ENCODE measurements at regions not wholly inside any gene's neighbourhood (a gene's known extent, or its start where the extent isn't known, plus 50 kb on each side); places are given as distances from the start of the nearest gene placed in this dataset.
A peak's percentile ranks its signal among the peaks of the same experiment; 100 is the strongest.

DNA sequence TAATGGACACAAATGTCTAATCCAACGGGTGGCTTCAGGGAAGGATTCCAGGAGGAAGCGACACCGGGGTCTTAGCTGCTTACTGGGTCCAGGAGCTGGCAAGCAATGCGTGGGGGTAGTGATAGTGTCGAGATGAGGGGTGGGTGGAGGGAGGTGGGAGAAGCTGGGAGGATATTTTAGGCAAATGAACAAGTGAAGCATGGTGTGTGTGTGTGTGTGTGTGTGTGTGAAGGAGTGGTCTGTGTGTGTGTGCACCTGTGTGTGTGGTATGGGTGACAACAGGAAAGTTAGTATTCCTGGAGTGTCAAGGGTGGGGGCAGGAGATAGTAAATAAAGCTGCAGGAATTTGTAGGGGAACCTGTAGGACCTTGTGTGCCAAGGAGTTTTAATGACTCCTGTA, 126.9 kb upstream of the ZBED5 start:
- H3K9me3 ChIP-seq (ENCODE audit: control insufficient read depth in 2 of 2, insufficient read depth in 1 of 2, low read length in 1 of 2) = no peaks in the 10 kb centered on the region
- DNase-seq (ENCODE audit: low read depth in 6 of 9, low spot score in 9 of 9) = no peak
- no peak overlapping the region for H3K4me3 ChIP-seq (ENCODE audit: low read length in 2 of 2)
- H3K36me3 ChIP-seq (ENCODE audit: control insufficient read depth in 2 of 2, insufficient read depth in 2 of 2, low read length in 1 of 2) = no peaks in the 10 kb centered on the region
- WGBS = 94% methylated on average over 5 of the region's 5 CpGs
- no peak overlapping the region for H3K27ac ChIP-seq (ENCODE audit: low read depth in 1 of 2, low read length in 1 of 2)
- H3K4me1 ChIP-seq (ENCODE audit: control insufficient read depth in 2 of 2, insufficient read depth in 2 of 2, low read length in 2 of 2) = peaks cover 0 to 7% of the 10 kb centered on the region in 2 donors
- H3K27me3 ChIP-seq (ENCODE audit: control insufficient read depth in 2 of 2, insufficient read depth in 1 of 2, low read length in 1 of 2) = no peaks in the 10 kb centered on the region

DNA sequence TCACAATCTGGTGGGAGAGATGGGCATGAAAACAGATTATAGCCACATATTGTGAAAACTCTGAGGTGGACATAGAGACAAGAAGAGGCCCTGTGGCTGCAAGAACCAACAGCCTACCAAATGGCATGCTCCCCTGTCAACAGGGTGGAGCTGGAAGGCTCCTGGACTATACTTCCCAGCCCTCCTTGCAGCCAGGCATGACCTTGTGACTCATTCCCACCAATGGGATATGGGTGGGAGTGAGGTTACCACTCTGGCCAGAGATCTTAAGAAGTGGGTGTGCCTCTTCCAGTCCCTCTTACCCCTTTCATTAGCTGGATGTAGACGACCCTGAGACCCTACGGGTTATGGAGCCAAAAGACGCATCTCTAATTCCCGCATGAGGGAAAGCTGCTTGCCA, 126.4 kb upstream of the ZBED5 start:
- H3K36me3 ChIP-seq (ENCODE audit: control insufficient read depth in 2 of 2, insufficient read depth in 2 of 2, low read length in 1 of 2) = no peaks in the 10 kb centered on the region
- H3K4me1 ChIP-seq (ENCODE audit: control insufficient read depth in 2 of 2, insufficient read depth in 2 of 2, low read length in 2 of 2) = peaks cover 0 to 7% of the 10 kb centered on the region in 2 donors
- no peaks in the 10 kb centered on the region for H3K9me3 ChIP-seq (ENCODE audit: control insufficient read depth in 2 of 2, insufficient read depth in 1 of 2, low read length in 1 of 2)
- no peak overlapping the region for H3K27ac ChIP-seq (ENCODE audit: low read depth in 1 of 2, low read length in 1 of 2)
- no peak overlapping the region for H3K4me3 ChIP-seq (ENCODE audit: low read length in 2 of 2)
- no peaks in the 10 kb centered on the region for H3K27me3 ChIP-seq (ENCODE audit: control insufficient read depth in 2 of 2, insufficient read depth in 1 of 2, low read length in 1 of 2)
- 98% methylated on average over 4 of the region's 4 CpGs for WGBS
- DNase-seq (ENCODE audit: low read depth in 6 of 9, low spot score in 9 of 9) = no peak

DNA sequence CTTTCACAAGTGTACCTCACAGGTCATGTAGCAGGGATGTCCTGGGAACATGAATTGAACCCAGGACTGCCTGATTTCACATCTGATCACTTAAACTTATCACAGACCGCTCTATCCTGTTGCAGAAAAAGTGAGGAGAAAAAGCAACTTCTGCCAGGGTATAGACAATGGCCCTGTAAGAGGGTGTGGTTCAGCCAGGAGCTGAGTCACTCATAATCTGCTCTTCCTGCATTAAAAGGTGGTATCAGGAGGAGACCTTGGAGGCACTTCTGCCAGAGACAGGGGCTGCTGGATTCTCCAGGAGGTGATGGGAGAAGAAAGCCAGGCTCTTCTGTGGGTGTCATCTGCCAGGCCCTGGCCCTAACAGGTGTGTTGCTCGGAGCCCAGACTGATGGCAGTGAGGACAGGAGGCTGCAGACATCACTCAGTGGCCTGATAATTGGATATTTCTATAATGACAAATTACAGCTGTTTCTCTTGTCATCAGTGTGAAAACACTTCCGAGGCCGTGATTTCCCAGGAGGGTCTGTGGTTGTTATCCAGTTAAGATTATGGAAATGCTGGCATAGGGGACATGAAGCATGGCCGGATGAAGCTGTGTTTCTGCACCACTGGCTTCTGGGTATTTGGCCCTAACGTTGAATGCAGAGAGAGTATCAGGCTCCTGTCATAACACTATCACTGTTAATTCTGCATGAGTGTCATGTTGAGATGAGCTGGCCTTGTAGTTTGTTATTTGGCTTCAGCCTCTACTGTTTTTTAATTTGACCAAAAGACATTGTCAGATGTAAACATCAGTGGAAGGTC, 125.1 kb upstream of the ZBED5 start:
- no peaks in the 10 kb centered on the region for H3K27me3 ChIP-seq (ENCODE audit: control insufficient read depth in 2 of 2, insufficient read depth in 1 of 2, low read length in 1 of 2)
- no peaks in the 10 kb centered on the region for H3K9me3 ChIP-seq (ENCODE audit: control insufficient read depth in 2 of 2, insufficient read depth in 1 of 2, low read length in 1 of 2)
- no peaks in the 10 kb centered on the region for H3K36me3 ChIP-seq (ENCODE audit: control insufficient read depth in 2 of 2, insufficient read depth in 2 of 2, low read length in 1 of 2)
- no peak for DNase-seq (ENCODE audit: low read depth in 6 of 9, low spot score in 9 of 9)
- H3K27ac ChIP-seq (ENCODE audit: low read depth in 1 of 2, low read length in 1 of 2) = no peak overlapping the region
- 93% methylated on average over 6 of the region's 6 CpGs for WGBS
- H3K4me3 ChIP-seq (ENCODE audit: low read length in 2 of 2) = no peak overlapping the region
- H3K4me1 ChIP-seq (ENCODE audit: control insufficient read depth in 2 of 2, insufficient read depth in 2 of 2, low read length in 2 of 2) = peaks cover 0 to 7% of the 10 kb centered on the region in 2 donors

DNA sequence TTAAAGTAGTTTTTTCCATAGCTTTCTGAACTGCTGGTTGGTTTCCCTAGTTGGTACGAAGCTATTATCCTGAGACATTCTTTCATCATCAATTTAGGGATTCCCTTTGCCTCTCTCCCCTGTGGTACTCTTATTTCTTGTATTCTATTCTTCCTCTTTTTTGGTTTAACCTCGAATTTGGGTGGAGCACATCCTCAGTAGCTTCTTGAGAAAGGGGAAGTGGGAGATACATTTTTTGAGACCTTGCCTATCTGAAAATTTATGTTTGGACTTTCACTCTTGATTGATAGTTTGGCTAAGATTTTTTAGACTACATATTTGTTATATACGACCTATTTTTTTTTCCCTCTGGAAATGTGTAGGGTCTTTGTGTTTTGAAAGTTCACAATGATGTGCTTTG, 121.7 kb upstream of the ZBED5 start:
- Histone ChIP-seq H3K27ac (ENCODE audit: low read depth in 1 of 2, low read length in 1 of 2) (no peak overlapping the region), H3K27me3 (ENCODE audit: control insufficient read depth in 2 of 2, insufficient read depth in 1 of 2, low read length in 1 of 2) (no peaks in the 10 kb centered on the region), H3K4me3 (ENCODE audit: low read length in 2 of 2) (no peak overlapping the region), H3K36me3 (ENCODE audit: control insufficient read depth in 2 of 2, insufficient read depth in 2 of 2, low read length in 1 of 2) (no peaks in the 10 kb centered on the region), H3K4me1 (ENCODE audit: control insufficient read depth in 2 of 2, insufficient read depth in 2 of 2, low read length in 2 of 2) (no peaks in the 10 kb centered on the region), H3K9me3 (ENCODE audit: control insufficient read depth in 2 of 2, insufficient read depth in 1 of 2, low read length in 1 of 2) (no peaks in the 10 kb centered on the region)
- DNase-seq (ENCODE audit: low read depth in 6 of 9, low spot score in 9 of 9) = peak in 1 of 9 donors; percentile 11
- WGBS = 21% methylated on average over 3 of the region's 3 CpGs

DNA sequence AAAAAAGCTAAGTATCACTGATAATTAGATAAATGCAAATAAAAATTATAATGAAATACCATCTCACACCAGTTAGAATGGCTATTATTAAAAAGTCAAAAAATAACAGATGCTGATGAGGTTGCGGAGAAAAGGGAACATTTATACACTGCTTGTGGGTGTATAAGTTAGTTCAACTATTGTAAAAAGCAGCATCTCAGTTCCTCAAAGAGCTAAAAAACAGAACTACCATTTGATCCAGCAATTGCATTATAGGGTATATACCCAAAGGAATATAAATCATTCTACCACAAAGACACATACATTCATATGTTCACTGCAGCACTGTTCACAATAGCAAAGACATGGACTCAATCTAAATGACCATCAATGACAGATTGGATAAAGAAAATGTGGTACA, 120.3 kb upstream of the ZBED5 start:
- 94% methylated on average over 1 of the region's 1 CpG for WGBS
- H3K4me1 ChIP-seq (ENCODE audit: control insufficient read depth in 2 of 2, insufficient read depth in 2 of 2, low read length in 2 of 2) = no peaks in the 10 kb centered on the region

DNA sequence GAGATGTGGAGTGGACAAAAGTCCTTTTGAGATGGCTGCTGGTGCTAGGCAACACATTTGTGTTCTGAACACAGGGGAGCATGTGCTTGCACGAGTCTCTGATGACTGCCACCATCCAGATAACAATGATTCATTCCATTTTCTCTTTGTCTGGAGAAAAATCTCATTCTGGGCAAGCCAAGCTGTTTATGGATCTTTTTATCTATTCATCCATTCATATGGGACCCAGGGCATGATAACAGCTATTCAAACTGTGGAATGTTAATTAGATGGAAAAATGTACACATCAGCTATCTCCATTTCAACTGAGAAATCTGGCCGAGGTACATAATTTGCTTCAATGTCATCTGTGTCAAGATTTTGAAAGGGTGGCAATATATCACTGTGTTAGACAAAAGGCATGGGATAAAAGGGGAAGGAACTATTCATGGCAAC, 117.5 kb upstream of the ZBED5 start:
- no peaks in the 10 kb centered on the region for H3K36me3 ChIP-seq (ENCODE audit: control insufficient read depth in 2 of 2, insufficient read depth in 2 of 2, low read length in 1 of 2)

More for the DNA sequence above, 120.3 kb upstream of the ZBED5 start:
- DNase-seq (ENCODE audit: low read depth in 6 of 9, low spot score in 9 of 9) = no peak
- no peaks in the 10 kb centered on the region for H3K9me3 ChIP-seq (ENCODE audit: control insufficient read depth in 2 of 2, insufficient read depth in 1 of 2, low read length in 1 of 2)
- no peak overlapping the region for H3K27ac ChIP-seq (ENCODE audit: low read depth in 1 of 2, low read length in 1 of 2)
- no peaks in the 10 kb centered on the region for H3K27me3 ChIP-seq (ENCODE audit: control insufficient read depth in 2 of 2, insufficient read depth in 1 of 2, low read length in 1 of 2)
- H3K36me3 ChIP-seq (ENCODE audit: control insufficient read depth in 2 of 2, insufficient read depth in 2 of 2, low read length in 1 of 2) = no peaks in the 10 kb centered on the region
- no peak overlapping the region for H3K4me3 ChIP-seq (ENCODE audit: low read length in 2 of 2)

DNA sequence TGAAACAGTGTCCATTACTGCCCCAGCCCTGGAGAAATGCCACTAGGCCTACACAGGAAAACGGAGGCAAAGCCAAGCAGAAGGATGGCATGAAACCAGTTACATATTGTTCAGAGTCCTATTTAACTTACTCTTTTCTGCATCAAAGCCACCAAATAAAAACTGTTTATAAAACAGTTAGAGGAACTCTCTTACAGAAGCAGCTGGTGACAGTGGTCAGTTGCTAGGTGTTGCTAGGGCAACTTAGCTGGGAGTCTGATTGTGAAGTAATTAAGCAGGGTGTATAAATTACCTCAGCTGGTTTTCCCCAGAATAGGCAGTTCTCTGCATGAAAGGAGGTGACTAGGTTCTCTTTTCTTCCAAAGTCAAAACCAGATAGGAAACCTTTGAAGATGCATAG, 115.6 kb upstream of the ZBED5 start:
- no peak for DNase-seq (ENCODE audit: low read depth in 6 of 9, low spot score in 9 of 9)
- WGBS = 74% methylated on average over 1 of the region's 1 CpG
- no peak overlapping the region for H3K4me3 ChIP-seq (ENCODE audit: low read length in 2 of 2)
- no peaks in the 10 kb centered on the region for H3K9me3 ChIP-seq (ENCODE audit: control insufficient read depth in 2 of 2, insufficient read depth in 1 of 2, low read length in 1 of 2)
- H3K27ac ChIP-seq (ENCODE audit: low read depth in 1 of 2, low read length in 1 of 2) = no peak overlapping the region
- no peaks in the 10 kb centered on the region for H3K27me3 ChIP-seq (ENCODE audit: control insufficient read depth in 2 of 2, insufficient read depth in 1 of 2, low read length in 1 of 2)
- no peaks in the 10 kb centered on the region for H3K36me3 ChIP-seq (ENCODE audit: control insufficient read depth in 2 of 2, insufficient read depth in 2 of 2, low read length in 1 of 2)
- H3K4me1 ChIP-seq (ENCODE audit: control insufficient read depth in 2 of 2, insufficient read depth in 2 of 2, low read length in 2 of 2) = no peaks in the 10 kb centered on the region

More for the DNA sequence above, 117.5 kb upstream of the ZBED5 start:
- Histone ChIP-seq H3K9me3 (ENCODE audit: control insufficient read depth in 2 of 2, insufficient read depth in 1 of 2, low read length in 1 of 2) (no peaks in the 10 kb centered on the region), H3K4me3 (ENCODE audit: low read length in 2 of 2) (no peak overlapping the region), H3K27me3 (ENCODE audit: control insufficient read depth in 2 of 2, insufficient read depth in 1 of 2, low read length in 1 of 2) (no peaks in the 10 kb centered on the region), H3K4me1 (ENCODE audit: control insufficient read depth in 2 of 2, insufficient read depth in 2 of 2, low read length in 2 of 2) (no peaks in the 10 kb centered on the region), H3K27ac (ENCODE audit: low read depth in 1 of 2, low read length in 1 of 2) (no peak overlapping the region)
- WGBS = 91% methylated on average over 2 of the region's 2 CpGs
- no peak for DNase-seq (ENCODE audit: low read depth in 6 of 9, low spot score in 9 of 9)

DNA sequence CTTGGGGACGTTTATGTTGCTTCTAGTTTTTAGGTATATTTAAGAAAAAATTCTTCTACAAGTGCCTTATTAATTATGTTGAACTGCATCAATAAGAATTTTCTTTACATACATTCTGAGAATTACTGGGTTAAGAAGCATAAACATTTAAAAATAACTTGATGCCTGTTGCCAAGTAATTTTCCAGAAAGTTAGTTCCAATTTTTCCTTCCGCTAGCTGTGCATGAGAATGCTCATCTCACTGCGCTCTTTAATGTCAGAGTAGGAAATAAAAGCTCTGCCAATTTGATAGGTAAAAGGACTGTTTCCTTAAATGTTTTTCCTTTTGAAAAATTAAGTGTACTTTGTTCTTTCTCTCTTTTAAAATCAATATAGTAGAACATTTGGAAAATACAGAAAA, 113.1 kb upstream of the ZBED5 start:
- Histone ChIP-seq H3K4me3 (ENCODE audit: low read length in 2 of 2) (no peak overlapping the region), H3K9me3 (ENCODE audit: control insufficient read depth in 2 of 2, insufficient read depth in 1 of 2, low read length in 1 of 2) (no peaks in the 10 kb centered on the region), H3K4me1 (ENCODE audit: control insufficient read depth in 2 of 2, insufficient read depth in 2 of 2, low read length in 2 of 2) (no peaks in the 10 kb centered on the region), H3K27me3 (ENCODE audit: control insufficient read depth in 2 of 2, insufficient read depth in 1 of 2, low read length in 1 of 2) (no peaks in the 10 kb centered on the region), H3K27ac (ENCODE audit: low read depth in 1 of 2, low read length in 1 of 2) (no peak overlapping the region), H3K36me3 (ENCODE audit: control insufficient read depth in 2 of 2, insufficient read depth in 2 of 2, low read length in 1 of 2) (no peaks in the 10 kb centered on the region)
- DNase-seq (ENCODE audit: low read depth in 6 of 9, low spot score in 9 of 9) = no peak
- WGBS = 92% methylated on average over 3 of the region's 3 CpGs

DNA sequence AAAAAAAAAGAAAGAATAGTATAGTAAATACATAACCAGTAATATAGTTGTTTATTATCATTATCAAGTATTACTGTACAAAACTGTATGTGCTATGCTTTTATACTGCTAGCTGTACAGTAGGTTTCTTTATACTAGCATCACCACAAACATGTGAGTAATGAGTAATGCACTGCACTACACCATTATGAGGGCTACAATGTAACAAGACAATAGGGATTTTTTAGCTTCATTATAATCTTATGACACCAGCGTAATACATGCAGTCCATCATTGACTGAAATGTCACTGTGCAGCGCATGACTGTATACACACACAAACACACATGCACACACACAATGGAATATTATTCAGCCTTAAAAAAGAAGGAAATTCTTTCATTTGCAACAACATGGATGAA, 111.5 kb upstream of the ZBED5 start:
- 97% methylated on average over 2 of the region's 2 CpGs for WGBS
- Histone ChIP-seq H3K27me3 (ENCODE audit: control insufficient read depth in 2 of 2, insufficient read depth in 1 of 2, low read length in 1 of 2) (no peaks in the 10 kb centered on the region), H3K9me3 (ENCODE audit: control insufficient read depth in 2 of 2, insufficient read depth in 1 of 2, low read length in 1 of 2) (no peaks in the 10 kb centered on the region), H3K27ac (ENCODE audit: low read depth in 1 of 2, low read length in 1 of 2) (no peak overlapping the region), H3K4me3 (ENCODE audit: low read length in 2 of 2) (no peak overlapping the region), H3K4me1 (ENCODE audit: control insufficient read depth in 2 of 2, insufficient read depth in 2 of 2, low read length in 2 of 2) (no peaks in the 10 kb centered on the region), H3K36me3 (ENCODE audit: control insufficient read depth in 2 of 2, insufficient read depth in 2 of 2, low read length in 1 of 2) (no peaks in the 10 kb centered on the region)
- no peak for DNase-seq (ENCODE audit: low read depth in 6 of 9, low spot score in 9 of 9)

Data from thymus (tissue), 11 donors.